SW 1271 (cell line): ENCODE measurements at regions not wholly inside any gene's neighbourhood (a gene's known extent, or its start where the extent isn't known, plus 50 kb on each side); places are given as distances from the start of the nearest gene placed in this dataset.

Experiments
- DNase-seq, 2 experiments: peaks; one replicate each; lab custom pipeline; 2025; lab: John Stamatoyannopoulos, UW

DNA sequence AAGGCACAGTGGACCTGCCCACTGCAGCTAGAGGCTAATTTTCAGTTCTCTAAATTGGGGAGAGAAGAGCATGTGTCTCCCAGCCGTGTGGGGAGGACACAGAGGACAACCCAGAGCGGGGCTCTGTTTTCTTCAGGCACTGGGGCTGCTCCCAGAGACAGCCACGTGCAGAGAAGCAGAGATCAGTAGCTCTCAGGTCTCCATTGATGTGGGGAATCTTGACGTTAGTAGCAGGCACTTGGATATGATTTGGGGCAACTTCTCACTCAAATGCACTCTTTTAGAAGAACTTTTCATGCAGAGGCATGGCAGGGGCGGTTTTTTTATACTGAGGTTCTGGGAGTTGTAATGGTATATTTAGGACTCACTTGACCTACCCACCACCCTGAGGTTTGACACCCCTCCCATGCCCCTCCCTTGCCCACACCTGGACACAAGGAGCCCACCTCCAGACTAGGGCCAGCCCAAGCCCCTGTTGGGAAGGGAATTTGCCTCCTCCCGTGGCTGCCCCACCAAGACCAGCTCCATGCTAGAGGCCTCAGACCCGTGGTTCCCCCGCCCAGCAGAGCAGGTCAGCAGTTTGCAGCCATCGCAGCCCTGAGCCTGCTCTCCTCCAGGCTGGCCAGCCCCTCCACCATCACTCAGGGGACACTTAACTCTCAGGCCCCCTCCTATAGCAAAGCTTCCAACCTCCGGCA, 94.2 kb upstream of the RTL6 start:
- DNase-seq: no peak

DNA sequence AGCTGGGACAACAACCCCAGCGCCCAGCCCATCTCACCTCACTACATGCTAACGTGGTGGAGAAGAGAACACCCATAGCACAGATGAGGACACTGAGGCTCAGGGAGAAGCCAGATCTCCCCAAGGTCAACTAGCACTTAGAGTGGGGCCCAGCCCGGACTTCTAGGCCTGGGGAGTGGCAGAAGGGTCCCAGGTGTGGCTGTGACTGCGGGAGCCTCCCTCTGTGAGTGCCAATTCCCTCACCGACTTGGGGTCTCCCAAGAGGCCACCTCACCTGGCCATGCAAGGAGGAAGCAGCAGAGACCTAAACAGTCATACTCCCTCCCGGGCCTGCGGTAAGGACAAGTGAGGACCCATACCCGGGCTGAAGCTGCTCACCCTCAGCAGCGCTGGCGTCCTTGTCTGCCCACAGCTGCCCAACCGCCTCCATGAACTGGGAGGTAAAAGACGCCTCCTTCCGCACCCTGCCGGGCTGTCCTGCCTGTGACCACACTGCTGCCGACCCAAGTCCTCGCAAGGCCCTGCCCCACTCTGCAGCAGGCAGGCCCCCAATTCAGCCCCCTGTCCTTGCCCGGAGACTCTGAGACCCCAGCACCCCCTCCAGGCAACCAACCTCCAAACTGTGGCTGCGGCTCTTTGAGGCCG, 93.2 kb upstream of the RTL6 start:
- DNase-seq: no peak

DNA sequence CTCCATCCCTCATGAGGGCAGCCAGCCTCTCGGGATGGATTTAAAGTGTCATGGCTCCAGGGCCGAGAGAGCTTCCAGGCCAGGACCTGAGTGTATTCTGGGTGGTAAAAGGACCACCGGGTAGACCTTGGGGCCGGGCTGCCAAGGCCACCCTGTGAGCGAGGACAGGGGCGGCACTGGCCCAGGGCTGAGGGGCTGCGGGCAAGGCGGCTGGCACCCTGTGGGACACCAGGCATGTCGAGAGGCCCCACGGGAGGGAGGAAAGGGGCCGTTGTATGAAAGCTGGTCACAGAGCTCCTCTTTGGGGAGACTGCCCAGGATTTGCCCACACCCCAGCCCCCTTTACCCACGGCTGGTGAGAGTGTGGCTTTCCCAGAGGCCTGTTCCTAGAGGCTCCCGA, 92.3 kb upstream of the RTL6 start:
- no peak for DNase-seq

DNA sequence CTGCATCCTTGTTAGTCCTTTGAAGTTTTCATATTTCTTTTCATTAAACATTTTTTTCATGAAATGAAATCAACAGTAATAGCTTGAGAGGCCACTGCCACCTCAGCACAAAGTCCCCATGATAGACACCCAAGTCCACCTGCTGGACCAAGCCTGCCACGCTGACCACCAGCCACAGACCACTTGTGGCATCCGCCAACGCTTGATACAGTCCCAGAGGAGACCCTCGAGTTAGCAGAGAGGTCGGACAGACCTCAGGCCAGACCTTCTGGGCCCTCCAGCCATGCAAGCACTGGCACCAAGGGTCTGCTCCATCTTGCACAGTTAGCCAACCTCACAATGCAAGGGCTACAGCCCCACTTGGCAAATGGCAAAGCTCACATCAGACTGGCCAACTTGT, 91.8 kb upstream of the RTL6 start:
- DNase-seq: no peak

DNA sequence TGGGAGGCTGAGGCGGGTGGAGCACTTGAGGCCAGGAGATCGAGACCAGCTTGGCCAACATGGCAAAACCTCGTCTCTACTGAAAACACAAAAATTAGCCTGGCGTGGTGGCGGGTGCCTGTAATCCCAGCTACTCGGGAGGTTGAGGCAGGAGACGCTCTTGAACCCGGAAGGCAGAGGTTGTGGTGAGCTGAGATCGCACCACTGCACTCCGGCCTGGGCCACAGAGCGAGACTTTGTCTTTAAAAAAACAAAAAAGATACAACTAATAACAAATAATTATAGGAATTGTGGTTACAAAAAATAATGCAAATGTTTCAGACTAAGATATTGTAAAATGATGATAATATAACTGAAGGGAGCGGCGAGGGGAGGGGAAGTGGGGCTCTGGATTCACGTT, 90.3 kb upstream of the RTL6 start:
- no peak for DNase-seq

DNA sequence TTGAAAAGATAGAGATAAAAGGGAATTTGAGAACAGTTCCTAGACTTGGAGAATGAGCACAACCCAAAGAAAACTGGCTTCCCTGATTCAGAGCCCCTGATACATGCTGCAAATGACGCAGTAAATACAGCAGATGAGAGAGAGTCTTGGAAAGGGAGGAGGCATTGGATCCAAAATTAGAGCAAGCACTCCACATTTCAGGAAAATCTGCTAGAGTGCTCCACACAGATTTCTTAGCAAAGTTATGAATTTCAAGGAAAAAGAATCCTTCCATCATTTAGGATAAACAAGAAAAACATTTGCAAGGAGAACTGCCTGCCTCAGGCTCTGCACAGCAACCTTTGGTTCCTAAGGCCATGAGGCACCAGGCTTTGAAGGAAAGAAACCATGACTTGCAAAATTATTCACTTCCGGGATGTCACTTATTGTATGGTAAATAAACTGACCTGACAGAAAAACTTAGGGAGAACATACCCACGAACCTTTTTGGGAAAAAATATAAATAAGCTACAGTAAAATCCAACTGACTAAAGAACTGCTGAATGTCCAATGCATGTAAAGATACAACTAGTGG, 89.8 kb upstream of the RTL6 start:
- no peak for DNase-seq

DNA sequence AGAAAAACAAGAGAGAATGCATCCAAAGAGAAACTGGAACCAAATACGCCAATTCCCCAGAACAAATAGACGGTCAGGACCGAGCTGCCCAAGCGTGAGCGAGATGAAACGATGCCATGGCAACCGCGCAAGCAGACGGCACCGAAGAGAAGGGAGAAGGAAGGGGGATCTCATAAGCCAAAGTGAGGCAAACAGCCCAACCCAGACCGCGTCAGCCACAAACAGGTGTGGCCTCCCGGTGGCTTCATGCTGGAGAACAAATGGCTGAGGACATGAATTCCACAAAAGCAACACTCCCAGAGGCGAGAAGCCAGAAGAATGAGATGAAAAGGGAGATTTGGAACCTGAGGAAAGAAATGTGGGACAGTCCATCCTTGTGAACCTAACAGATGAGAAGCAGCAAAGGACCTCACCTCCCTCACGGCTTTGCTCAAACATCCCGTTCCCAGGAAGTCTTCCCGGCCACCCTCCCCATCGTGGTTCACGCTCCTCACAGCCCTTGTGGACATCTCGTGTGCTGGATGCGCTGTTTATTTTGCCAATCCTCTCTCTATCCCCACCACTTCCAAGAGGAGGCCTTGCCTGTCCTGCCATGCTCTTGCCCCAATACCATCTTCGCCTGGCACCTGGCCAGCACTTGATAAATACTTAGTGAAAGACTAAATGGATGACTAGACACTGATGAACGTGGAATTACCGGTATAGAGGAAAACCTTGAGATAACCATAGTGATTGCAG, 89.1 kb upstream of the RTL6 start:
- no peak for DNase-seq

DNA sequence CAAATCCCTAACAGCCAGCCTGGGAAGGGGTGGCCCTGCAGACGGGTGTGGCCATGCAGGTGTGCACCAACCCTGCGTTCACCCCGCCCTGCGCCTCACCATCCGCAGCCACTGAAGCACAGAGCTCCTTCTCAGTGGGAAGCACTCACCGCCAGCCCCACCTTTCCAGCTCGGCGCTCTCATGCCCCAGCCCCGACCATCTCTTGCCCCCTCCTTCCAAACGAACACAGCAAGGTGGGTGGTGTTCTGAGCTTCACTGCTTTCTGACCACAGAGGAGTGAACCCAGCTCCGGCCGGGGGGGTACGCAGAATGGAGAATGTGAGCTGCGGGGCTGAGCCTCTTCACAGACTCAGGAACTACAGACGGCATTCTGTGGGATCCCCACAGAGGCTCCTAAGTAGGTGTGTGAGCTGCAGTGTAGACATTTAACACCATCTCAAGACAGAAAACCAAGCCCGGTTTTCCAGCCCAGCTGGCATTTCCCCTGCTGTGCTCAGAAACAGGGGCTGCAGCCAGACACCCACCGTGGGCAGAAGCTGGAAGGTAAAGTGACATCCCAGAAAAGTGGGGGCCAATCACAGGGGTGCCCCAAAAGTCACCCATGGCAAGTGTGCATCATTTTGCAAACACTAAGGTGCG, 88.4 kb upstream of the RTL6 start:
- DNase-seq: no peak

DNA sequence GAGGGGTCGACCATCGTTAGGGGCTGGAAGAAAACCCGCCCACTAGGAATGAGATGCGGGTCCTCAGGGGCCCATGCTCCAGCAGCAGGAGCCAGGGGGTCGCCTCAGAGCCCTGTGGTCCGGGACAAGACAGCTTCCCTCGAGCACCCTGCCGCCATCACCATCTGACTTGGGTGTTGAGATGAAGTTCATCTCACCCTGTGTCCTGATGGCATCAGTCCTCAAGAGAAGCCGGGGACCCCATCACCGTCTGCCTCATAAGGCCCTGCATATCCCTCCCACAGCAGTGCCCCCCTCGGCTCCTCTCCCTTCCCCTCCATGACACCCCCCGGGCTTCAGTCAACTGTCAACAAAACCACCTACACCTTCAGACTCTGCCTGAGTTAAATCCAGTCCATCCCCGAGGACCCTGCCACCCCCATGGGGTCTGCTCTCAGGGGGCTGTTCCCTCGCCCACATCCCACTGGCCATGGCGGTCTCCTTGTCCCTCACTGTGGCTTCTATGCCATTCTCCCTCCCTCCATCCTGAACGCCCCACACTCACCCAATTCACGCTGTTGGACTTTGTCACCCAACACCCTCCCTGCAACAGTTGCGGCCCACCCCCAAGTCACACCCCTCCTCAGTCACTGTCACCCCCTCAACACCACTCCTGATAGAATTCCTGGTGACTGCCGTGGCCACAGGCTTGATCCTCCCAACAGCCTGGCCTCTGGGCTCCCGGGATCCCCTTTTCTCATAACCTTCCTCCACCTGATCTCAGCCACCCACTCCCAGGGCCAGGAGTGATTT, 87.7 kb upstream of the RTL6 start:
- no peak for DNase-seq

DNA sequence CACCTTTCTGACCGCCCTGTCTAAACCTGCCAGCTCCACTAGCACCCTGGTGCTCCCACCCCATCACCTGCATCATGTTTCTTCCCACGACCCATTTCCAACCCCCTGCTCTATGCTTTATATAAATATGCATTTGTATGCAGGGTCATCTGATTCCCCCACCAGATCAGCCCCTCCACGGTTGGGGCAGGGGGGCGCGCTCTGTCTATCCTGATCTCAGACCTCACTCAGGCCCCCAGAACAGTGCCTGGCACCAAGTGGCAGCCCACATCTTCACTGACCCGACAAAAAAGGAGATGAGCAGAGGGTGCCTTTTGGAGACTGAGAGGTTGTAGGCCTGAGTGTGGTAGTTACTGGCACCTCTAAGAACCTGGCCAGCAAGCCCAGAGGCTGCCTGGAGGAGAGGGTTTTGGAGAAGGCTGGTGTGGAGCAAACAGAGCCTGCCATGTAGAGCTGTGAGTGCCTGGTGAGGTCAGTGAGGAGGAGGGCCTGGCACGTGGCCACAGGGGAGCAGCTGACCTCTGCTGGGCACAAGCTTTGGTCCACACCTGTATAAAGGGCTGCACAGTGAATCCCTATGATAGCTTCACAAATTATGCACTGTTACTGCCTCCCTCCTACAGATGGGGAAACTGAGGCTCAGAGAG, 86.3 kb upstream of the RTL6 start:
- DNase-seq: no peak

DNA sequence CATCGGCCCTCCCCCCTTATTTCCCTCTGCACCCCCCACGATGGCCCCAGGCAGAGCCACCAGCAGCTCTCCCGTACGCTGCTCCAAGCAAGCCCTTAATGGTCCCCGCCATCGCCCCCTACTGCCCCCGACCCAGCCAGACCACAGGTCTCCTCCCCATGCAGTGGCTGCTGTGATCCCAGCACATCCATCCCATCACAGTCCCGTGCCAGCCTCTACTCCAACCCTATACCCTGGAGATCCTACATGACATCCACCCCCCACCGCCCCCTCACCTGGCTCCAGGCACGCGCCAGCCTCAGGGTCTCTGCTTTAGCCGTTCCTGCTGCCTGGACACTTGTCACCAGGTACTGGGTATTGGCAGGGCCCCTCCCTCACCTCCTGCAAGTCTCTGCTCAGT, 85.8 kb upstream of the RTL6 start:
- no peak for DNase-seq

DNA sequence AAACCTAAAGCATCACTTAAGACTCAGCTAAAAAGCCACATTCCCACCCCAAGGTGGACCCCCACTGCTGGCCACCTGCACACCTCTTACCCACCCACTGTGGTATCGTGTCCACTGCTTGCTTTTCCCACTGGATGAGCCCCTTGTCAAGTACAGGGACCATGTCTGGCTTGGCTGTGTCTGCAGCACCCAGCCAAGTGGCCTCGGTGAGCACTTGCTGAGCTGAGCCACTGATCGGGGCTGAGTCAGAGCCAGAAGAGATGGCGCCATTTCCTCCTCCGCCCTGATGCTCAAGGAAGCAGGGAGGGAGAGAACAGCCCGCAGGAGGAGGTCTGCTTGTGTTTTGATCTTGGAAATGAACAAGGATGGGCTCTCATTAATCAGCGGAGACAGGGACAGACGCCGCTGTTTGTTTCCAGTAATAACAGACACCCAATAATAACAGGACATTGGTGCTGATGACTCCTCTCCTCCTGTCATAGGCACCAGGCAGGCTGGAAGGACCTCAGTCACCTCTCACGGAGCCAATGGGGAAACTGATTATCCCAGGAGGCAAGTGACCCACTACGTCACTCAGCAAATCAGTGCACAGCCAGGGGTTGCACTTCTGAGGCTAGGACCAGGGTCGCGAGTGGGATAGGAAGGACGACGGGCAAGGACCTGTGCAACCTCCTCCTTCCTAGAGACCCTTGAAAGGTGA, 85.2 kb upstream of the RTL6 start:
- DNase-seq: no peak

DNA sequence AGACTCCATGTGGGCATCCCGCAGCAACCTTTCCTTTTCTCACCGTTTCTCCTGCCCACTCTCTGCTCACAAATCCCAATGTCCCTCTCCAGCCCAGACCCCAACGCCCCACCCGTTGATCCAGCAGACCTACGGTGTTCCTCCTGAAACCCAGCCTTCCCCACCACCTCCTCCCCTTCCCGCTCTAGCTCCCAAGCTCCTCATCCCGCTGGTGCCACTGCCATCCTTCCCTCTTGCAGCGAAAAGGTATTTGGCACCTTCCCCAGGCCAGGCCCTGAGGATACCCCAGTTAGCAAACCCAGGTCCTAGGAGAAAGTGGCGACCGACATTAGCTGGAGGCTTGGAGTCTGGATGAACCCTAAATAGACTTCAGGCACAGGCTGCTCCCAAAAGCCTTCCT, 84.0 kb upstream of the RTL6 start:
- no peak for DNase-seq

DNA sequence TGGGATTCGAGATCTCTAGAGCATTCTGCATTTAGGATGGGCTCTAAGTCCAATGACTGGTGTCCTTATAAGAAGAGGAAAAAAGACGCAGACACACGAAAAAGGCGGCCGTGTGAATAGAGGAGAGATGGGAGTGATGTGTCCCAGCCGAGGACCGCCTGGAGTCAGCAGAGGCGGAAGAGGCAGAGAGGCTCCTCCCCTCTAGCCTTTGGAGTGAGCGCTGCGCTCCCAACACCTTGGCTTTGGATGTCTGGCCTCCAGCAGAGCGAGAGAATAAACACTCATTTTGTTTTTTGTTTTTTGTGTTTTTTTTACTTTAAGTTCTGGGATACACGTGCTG, 83.0 kb upstream of the RTL6 start:
- no peak for DNase-seq

DNA sequence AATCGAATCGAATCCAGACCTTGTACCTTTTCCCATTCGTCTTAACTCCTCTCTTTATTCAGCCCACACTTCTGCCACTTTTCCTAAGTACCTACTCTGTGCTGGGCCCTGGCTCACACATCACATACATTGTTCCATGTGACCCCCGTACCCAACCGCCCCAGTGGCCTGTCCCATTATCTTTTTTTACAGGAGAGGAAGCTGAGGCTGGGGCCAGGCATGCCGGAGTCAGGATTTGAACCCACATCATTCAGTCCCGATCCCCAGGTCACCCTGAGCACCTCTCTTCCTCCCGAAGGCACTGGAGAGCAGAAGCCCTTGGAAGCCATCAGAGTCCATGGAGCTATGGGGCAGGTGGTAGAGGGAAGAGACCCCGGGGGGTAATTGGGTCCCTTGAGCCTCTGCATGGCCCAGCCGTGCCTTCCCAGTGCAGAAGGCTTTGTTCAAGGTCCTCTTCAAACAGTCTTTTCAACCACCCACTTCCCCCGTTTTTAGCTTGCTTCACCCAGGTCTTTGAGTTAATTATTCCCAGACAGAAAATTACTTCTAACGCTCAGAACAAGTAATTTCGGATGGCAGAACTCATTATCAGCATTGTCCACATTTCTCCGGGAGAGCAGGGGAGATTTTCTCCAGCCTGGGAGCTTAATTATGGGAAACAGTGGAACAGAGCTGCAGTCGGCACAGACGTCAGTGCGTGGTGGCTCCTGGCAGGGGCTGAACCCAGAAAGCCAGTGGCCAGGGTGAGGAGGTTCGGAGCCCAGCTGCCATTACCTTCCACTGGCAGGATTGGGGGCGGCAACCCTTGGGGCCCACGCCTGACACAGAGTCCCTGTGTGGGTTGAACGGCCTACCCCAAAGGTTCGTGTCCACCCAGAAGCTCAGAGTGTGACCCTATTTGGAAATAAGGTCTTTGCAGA, 82.4 kb upstream of the RTL6 start:
- no peak for DNase-seq

DNA sequence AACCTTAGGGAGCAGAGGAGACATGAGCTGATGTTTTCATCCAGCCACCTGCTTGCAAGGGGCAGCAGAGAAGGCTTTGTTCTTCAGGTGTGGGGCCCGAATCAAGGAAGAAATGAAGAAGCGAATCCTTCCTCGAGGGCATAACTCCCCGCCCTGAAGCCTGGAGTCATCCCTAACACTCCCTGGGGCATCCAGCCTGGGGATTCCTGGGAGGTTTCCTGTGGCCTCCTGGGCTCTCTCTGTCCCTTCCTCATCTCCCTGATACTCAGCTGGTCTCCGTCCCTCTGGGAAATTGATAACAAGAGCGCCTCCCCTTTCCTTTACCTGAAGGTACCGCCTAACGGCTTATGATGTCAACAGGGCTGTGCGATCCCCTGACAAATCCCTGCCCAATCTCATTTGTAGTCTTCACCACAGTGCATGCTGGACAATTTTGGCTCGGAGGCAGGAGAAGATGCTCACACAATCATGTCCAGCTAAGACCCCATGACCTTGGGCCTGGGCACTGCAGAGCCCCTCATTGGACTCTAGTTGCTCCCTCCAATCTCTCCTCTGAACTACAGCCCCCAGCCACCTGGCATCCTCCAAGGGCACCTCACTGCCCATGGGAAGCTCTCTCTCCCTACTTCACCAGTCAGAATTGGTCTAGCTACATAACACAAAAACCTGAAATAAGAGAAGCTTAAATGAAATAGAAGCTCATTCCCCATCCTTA, 80.6 kb upstream of the RTL6 start:
- DNase-seq: no peak

DNA sequence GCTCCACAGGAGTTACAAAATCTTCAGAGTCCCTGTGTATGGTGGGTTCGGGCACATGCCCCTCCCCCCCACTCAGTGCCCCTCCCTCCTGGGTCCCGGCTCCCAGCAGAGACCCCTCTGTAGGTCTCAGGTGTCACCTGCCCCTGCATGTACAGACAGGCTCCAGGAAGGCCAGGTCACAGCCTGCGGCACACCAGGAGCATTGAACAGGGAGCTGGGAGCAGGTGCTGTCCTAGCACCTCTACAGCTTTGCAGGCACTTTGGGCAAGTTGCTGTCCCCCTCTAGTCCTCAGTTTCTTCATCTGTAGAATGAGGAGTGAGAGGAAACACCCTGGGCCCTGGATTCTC, 80.1 kb upstream of the RTL6 start:
- DNase-seq: no peak

DNA sequence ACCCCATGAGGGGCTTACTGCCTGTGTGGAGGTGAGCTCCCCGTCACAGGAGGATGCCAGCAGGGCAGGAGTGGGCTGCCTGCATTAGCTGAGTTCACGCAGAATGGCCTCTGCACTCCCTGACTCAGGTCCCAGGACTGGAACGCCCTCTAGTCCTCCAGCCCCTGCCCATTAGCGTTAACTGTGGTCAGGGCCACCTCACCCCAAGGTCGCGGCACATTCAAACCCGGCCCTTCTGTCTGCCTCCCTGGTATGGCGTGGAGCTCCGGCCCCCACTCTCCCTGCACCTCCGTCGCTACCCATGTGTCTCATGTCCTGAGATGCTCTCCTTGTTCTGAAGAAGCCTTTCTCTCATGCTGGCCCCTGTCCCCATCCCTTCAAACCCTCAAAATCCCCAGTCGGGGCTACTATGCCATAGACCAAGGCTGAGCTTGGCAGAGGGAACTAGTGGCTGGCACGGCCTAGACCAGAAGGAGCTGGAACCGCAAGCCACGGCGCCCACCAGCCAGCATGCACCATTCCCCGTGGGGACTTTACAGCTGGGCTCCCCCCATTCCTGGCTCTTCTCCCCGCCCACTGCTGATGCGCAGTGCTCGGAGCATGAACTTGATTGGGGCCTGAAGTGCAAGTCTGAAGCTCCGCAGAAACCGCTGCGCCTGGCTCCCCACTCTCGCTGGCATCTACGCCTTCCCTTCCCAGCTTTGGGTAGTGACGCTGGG, 79.5 kb upstream of the RTL6 start:
- DNase-seq: no peak
